ENCODE measurements at regions not wholly inside any gene's neighbourhood (a gene's known extent, or its start where the extent isn't known, plus 50 kb on each side); places are given as distances from the start of the nearest gene placed in this dataset.

- H3K4me3 Mint-ChIP-seq = no peak overlapping the region
- H3K27me3 ChIP-seq (replicated peaks in 1 of 4; ENCODE audit: control extremely low read depth in 1 of 4, control insufficient read depth in 3 of 4, insufficient read depth in 4 of 4, low read length in 3 of 4) = no peaks in the 10 kb centered on the region
- no peak overlapping the region for H3K27ac Mint-ChIP-seq
- no peak for TF ChIP-seq EZH2 (IDR thresholded peaks at IDR 0.05; ENCODE audit: borderline replicate concordance, insufficient read depth, low read depth, low read length, poor library complexity, severe bottlenecking)
- TF ChIP-seq, protein P1, sequence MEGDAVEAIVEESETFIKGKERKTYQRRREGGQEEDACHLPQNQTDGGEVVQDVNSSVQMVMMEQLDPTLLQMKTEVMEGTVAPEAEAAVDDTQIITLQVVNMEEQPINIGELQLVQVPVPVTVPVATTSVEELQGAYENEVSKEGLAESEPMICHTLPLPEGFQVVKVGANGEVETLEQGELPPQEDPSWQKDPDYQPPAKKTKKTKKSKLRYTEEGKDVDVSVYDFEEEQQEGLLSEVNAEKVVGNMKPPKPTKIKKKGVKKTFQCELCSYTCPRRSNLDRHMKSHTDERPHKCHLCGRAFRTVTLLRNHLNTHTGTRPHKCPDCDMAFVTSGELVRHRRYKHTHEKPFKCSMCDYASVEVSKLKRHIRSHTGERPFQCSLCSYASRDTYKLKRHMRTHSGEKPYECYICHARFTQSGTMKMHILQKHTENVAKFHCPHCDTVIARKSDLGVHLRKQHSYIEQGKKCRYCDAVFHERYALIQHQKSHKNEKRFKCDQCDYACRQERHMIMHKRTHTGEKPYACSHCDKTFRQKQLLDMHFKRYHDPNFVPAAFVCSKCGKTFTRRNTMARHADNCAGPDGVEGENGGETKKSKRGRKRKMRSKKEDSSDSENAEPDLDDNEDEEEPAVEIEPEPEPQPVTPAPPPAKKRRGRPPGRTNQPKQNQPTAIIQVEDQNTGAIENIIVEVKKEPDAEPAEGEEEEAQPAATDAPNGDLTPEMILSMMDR (IDR thresholded peaks at IDR 0.05) = no peak
- no peak overlapping the region for H3K27ac ChIP-seq (ENCODE audit: low read length in 2 of 2)
- DNase-seq = no peak
- H3K9ac ChIP-seq (ENCODE audit: low read length) = no peak overlapping the region
- no peak for ATAC-seq (ENCODE audit: low read depth)
- CTCF ChIA-PET = no interaction called here
- 93% methylated on average over 3 of the region's 3 CpGs for WGBS (ENCODE audit: insufficient coverage)
- no peaks in the 10 kb centered on the region for H4K20me1 ChIP-seq (ENCODE audit: control insufficient read depth, insufficient read depth, low read length, poor library complexity, severe bottlenecking)
- no peaks in the 10 kb centered on the region for H3K9me3 ChIP-seq (ENCODE audit: control extremely low read depth in 1 of 3, control insufficient read depth in 2 of 3, insufficient read depth in 1 of 3, low read length in 2 of 3)
- no peak overlapping the region for H2AFZ ChIP-seq (ENCODE audit: insufficient read depth, low read depth, low read length, poor library complexity, severe bottlenecking)
- H3K4me1 ChIP-seq (ENCODE audit: control insufficient read depth in 2 of 2, insufficient read depth in 2 of 2, low read length in 2 of 2) = no peaks in the 10 kb centered on the region
- H3K4me3 ChIP-seq (ENCODE audit: control extremely low read depth in 1 of 5, extremely low read depth in 1 of 5, insufficient read depth in 1 of 5, low read depth in 2 of 5, low read length in 4 of 5) = no peak overlapping the region
- no peaks in the 10 kb centered on the region for H3K36me3 ChIP-seq (replicated peaks in 1 of 2; ENCODE audit: control extremely low read depth in 1 of 2, control insufficient read depth in 1 of 2, extremely low read depth in 1 of 2, insufficient read depth in 2 of 2, low read length in 1 of 2)
- H3K27me3 Mint-ChIP-seq = no peaks in the 10 kb centered on the region
- H3K9me3 Mint-ChIP-seq (ENCODE audit: insufficient read depth) = no peaks in the 10 kb centered on the region
- intact Hi-C loops (cut with micrococcal nuclease) = no loop called here
- H3K4me2 ChIP-seq (replicated peaks; ENCODE audit: low read depth, low read length, poor library complexity, severe bottlenecking) = no peak overlapping the region
- H3K79me2 ChIP-seq (ENCODE audit: control insufficient read depth, insufficient read depth, low read length) = no peaks in the 10 kb centered on the region
- POLR2A ChIA-PET = no interaction called here
- H3K4me1 Mint-ChIP-seq = no peaks in the 10 kb centered on the region
Measured at GRCh38 chr2:192357217-192357616, 162.5 kb upstream of the TMEFF2 start.

DNA sequence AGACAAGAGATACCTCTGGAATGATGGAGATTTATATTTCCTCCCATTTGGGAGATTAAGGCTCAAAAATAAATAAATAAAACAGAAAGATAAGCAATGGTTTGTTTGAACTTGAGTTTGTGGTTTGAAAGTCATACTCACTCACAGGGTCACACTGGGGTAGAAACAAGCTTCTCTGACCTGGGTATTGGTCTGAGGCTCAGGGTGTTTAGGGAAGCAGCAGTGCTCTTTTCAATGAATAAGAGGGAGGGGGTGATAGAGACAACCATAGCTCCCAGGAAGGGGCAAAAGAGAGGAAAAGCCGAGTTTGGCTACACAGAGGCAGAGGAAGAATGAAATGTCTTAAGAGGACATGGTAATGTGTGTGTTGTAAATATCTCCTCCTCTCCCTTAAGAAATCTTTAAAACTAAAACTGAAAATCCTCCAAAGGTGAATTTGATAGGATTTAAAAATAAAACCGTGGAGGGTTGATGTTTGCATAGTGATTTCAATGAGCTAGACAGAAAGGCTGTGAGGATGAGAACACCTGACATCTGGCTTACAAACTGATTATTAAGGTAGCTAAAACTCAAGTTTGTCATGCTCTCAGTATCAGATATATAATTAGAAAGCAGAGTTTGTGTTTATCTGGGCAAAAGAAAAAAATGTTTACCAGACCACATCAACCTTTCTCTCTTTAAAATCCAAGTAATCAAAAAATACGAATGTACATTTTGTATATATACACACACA lies 159.9 kb upstream of the TMEFF2 start:
- Histone ChIP-seq H3K4me3 (ENCODE audit: control extremely low read depth in 1 of 5, extremely low read depth in 1 of 5, insufficient read depth in 1 of 5, low read depth in 2 of 5, low read length in 4 of 5) (no peak overlapping the region), H3K27me3 (replicated peaks in 1 of 4; ENCODE audit: control extremely low read depth in 1 of 4, control insufficient read depth in 3 of 4, insufficient read depth in 4 of 4, low read length in 3 of 4) (no peaks in the 10 kb centered on the region), H3K9me3 (ENCODE audit: control extremely low read depth in 1 of 3, control insufficient read depth in 2 of 3, insufficient read depth in 1 of 3, low read length in 2 of 3) (no peaks in the 10 kb centered on the region), H3K4me1 (ENCODE audit: control insufficient read depth in 2 of 2, insufficient read depth in 2 of 2, low read length in 2 of 2) (no peaks in the 10 kb centered on the region), H3K27ac (ENCODE audit: low read length in 2 of 2) (no peak overlapping the region), H3K36me3 (replicated peaks in 1 of 2; ENCODE audit: control extremely low read depth in 1 of 2, control insufficient read depth in 1 of 2, extremely low read depth in 1 of 2, insufficient read depth in 2 of 2, low read length in 1 of 2) (no peaks in the 10 kb centered on the region), H3K79me2 (ENCODE audit: control insufficient read depth, insufficient read depth, low read length) (no peaks in the 10 kb centered on the region), H3K9ac (ENCODE audit: low read length) (no peak overlapping the region), H4K20me1 (ENCODE audit: control insufficient read depth, insufficient read depth, low read length, poor library complexity, severe bottlenecking) (no peaks in the 10 kb centered on the region), H2AFZ (ENCODE audit: insufficient read depth, low read depth, low read length, poor library complexity, severe bottlenecking) (no peak overlapping the region), H3K4me2 (replicated peaks; ENCODE audit: low read depth, low read length, poor library complexity, severe bottlenecking) (no peak overlapping the region)
- CTCF ChIA-PET = no interaction called here
- POLR2A ChIA-PET = no interaction called here
- no CpG with 5 or more reads among the region's 3 CpGs for WGBS (ENCODE audit: insufficient coverage)
- Mint-ChIP-seq H3K27me3 (no peaks in the 10 kb centered on the region), H3K4me3 (no peak overlapping the region), H3K9me3 (ENCODE audit: insufficient read depth) (no peaks in the 10 kb centered on the region), H3K4me1 (no peaks in the 10 kb centered on the region), H3K27ac (no peak overlapping the region)
- intact Hi-C loops (cut with micrococcal nuclease) = no loop called here
- DNase-seq = no peak
- ATAC-seq (ENCODE audit: low read depth) = no peak
- TF ChIP-seq, protein P1 (IDR thresholded peaks at IDR 0.05) = no peak
- TF ChIP-seq EZH2 (IDR thresholded peaks at IDR 0.05; ENCODE audit: borderline replicate concordance, insufficient read depth, low read depth, low read length, poor library complexity, severe bottlenecking) = no peak

Data from B cell (primary cell).